Body of pancreas (tissue), 4 donors: ENCODE measurements at regions not wholly inside any gene's neighbourhood (a gene's known extent, or its start where the extent isn't known, plus 50 kb on each side); places are given as distances from the start of the nearest gene placed in this dataset.

Experiments
- CTCF ChIP-seq, 7 experiments: fragments of 450-650 bp in 4 of 7; fragments of 200-600 bp in 3 of 7; sonication (generic) in 3 of 7; IDR thresholded peaks; one replicate each; pipeline ENCODE4 v1.5.1; 2016 to 2019; ENCODE audit warnings: antibody characterized with exemption in 7 of 7
- POLR2A ChIP-seq, 3 donors: fragments of 450-650 bp; IDR thresholded peaks; one replicate each; pipeline ENCODE4 v1.6.1; 2016; ENCODE audit warnings: antibody characterized with exemption in 3 of 3, mild to moderate bottlenecking in 2 of 3

- TF ChIP-seq CTCF (IDR thresholded peaks at IDR 0.05) (no peak), POLR2A (IDR thresholded peaks at IDR 0.05) (no peak)
These were observed 102.9 kb upstream of the TSHZ2 start for GRCh38 chr20:52869276-52869675.
